Smooth muscle cell (in vitro differentiated cells): ENCODE measurements at regions not wholly inside any gene's neighbourhood (a gene's known extent, or its start where the extent isn't known, plus 50 kb on each side); places are given as distances from the start of the nearest gene placed in this dataset.

Experiments
- DNase-seq: peaks from one replicate; lab custom pipeline; 2025; ENCODE audit not compliant: unreplicated experiment; lab: John Stamatoyannopoulos, UW
- H2AFZ ChIP-seq: fragments of 200-600 bp; sonication (generic); 2 replicates; pipeline ENCODE4 v1.6.0; 2016; ENCODE audit warnings: antibody characterized with exemption, low read depth, mild to moderate bottlenecking
- H3F3A ChIP-seq: fragments of 200-600 bp; sonication (generic); 2 replicates; pipeline ENCODE4 v1.6.0; 2017; ENCODE audit warnings: antibody characterized with exemption, low read depth
- H3K27ac ChIP-seq: fragments of 200-600 bp; sonication (generic); 2 replicates; pipeline ENCODE4 v1.5.1; 2016; ENCODE audit warnings: low read depth, mild to moderate bottlenecking
- H3K27me3 ChIP-seq: fragments of 200-600 bp; sonication (generic); 2 replicates; pipeline ENCODE4 v1.6.1; 2016; ENCODE audit warnings: low read depth, mild to moderate bottlenecking
- H3K36me3 ChIP-seq: fragments of 200-600 bp; sonication (generic); 2 replicates; pipeline ENCODE4 v1.5.1; 2016; ENCODE audit warnings: low read depth
- H3K4me1 ChIP-seq: fragments of 200-600 bp; sonication (generic); 2 replicates; pipeline ENCODE4 v1.5.1; 2016; ENCODE audit warnings: low read depth
- H3K4me2 ChIP-seq: fragments of 200-600 bp; sonication (generic); 2 replicates; pipeline ENCODE4 v1.6.0; 2016; ENCODE audit warnings: mild to moderate bottlenecking
- H3K4me3 ChIP-seq: fragments of 200-600 bp; sonication (generic); 2 replicates; pipeline ENCODE4 v1.5.1; 2016; ENCODE audit warnings: mild to moderate bottlenecking
- H3K79me2 ChIP-seq: fragments of 200-600 bp; sonication (generic); 2 replicates; pipeline ENCODE4 v1.6.0; 2016; ENCODE audit warnings: low read depth, mild to moderate bottlenecking
- H3K9ac ChIP-seq: fragments of 200-600 bp; sonication (generic); 2 replicates; pipeline ENCODE4 v1.6.0; 2016; ENCODE audit warnings: low read depth
- H3K9me3 ChIP-seq: fragments of 200-600 bp; sonication (generic); replicated peaks from 2 replicates; pipeline ENCODE4 v1.5.1; 2016; ENCODE audit warnings: low read depth
- H4K20me1 ChIP-seq: fragments of 200-600 bp; sonication (generic); 2 replicates; pipeline ENCODE4 v1.6.0; 2016; ENCODE audit warnings: low read depth
- CTCF ChIP-seq: fragments of 200-600 bp; sonication (generic); IDR thresholded peaks from 2 replicates; pipeline ENCODE4 v1.5.1; 2017; ENCODE audit warnings: borderline replicate concordance, mild to moderate bottlenecking, antibody characterized with exemption; ENCODE audit not compliant: insufficient read depth, poor library complexity, severe bottlenecking
- WGBS: methylation state at CpG from one replicate; pipeline ENCODE4 v1.1.7; 2016; ENCODE audit warnings: low lambda C conversion rate; 5-methylcytosine and 5-hydroxymethylcytosine counted together

GRCh38 chr13:24032252-24032651 lies 128.3 kb upstream of the SPATA13 start:
- Histone ChIP-seq H3K36me3 (no peaks in the 10 kb centered on the region), H3K4me1 (no peaks in the 10 kb centered on the region), H3K9ac (no peak overlapping the region), H3K79me2 (no peaks in the 10 kb centered on the region), H3F3A (peaks cover 5% of the 10 kb centered on the region), H3K4me2 (no peak overlapping the region), H3K9me3 (no peaks in the 10 kb centered on the region), H3K27ac (no peak overlapping the region), H2AFZ (no peak overlapping the region), H3K4me3 (no peak overlapping the region), H4K20me1 (no peaks in the 10 kb centered on the region), H3K27me3 (no peaks in the 10 kb centered on the region)
- DNase-seq: no peak
- TF ChIP-seq CTCF: no peak
- 65% methylated on average over 2 of the region's 2 CpGs for WGBS

GRCh38 chr13:24032674-24033073 lies 127.8 kb upstream of the SPATA13 start:
- no peaks in the 10 kb centered on the region for H3K79me2 ChIP-seq
- H3K27ac ChIP-seq: no peak overlapping the region
- H3K4me1 ChIP-seq: no peaks in the 10 kb centered on the region
- H3K27me3 ChIP-seq: no peaks in the 10 kb centered on the region
- no peak for TF ChIP-seq CTCF
- peak overlapping the region; percentile 66 for H3K4me2 ChIP-seq
- peaks cover 5% of the 10 kb centered on the region for H3F3A ChIP-seq
- no peak overlapping the region for H3K9ac ChIP-seq
- H3K4me3 ChIP-seq: no peak overlapping the region
- H3K9me3 ChIP-seq: no peaks in the 10 kb centered on the region
- DNase-seq: no peak
- WGBS: 75% methylated on average over 2 of the region's 2 CpGs
- no peaks in the 10 kb centered on the region for H3K36me3 ChIP-seq
- H2AFZ ChIP-seq: no peak overlapping the region
- no peaks in the 10 kb centered on the region for H4K20me1 ChIP-seq

- Histone ChIP-seq H3K27me3 (no peaks in the 10 kb centered on the region), H3K9me3 (no peaks in the 10 kb centered on the region), H4K20me1 (no peaks in the 10 kb centered on the region), H3K4me2 (peak overlapping the region; percentile 66), H3F3A (peaks cover 12% of the 10 kb centered on the region), H3K4me1 (peaks cover 6% of the 10 kb centered on the region), H3K9ac (no peak overlapping the region), H3K79me2 (no peaks in the 10 kb centered on the region), H2AFZ (no peak overlapping the region), H3K4me3 (no peak overlapping the region), H3K27ac (peak overlapping the region; percentile 51), H3K36me3 (no peaks in the 10 kb centered on the region)
- TF ChIP-seq CTCF: no peak
- no peak for DNase-seq
- WGBS: 62% methylated on average over 11 of the region's 11 CpGs
These were observed 126.8 kb upstream of the SPATA13 start for GRCh38 chr13:24033527-24034302.

- Histone ChIP-seq H3K4me1 (peaks cover 7% of the 10 kb centered on the region), H3K9me3 (no peaks in the 10 kb centered on the region), H3K27me3 (no peaks in the 10 kb centered on the region), H3K27ac (peak overlapping the region; percentile 18), H3K9ac (no peak overlapping the region), H3K4me3 (no peak overlapping the region), H3F3A (peaks cover 14% of the 10 kb centered on the region), H4K20me1 (no peaks in the 10 kb centered on the region), H3K36me3 (no peaks in the 10 kb centered on the region), H3K79me2 (no peaks in the 10 kb centered on the region), H3K4me2 (no peak overlapping the region), H2AFZ (no peak overlapping the region)
- DNase-seq: no peak
- WGBS: 78% methylated on average over 5 of the region's 5 CpGs
- TF ChIP-seq CTCF: no peak
These were observed 125.1 kb upstream of the SPATA13 start for GRCh38 chr13:24035411-24035810.
